ES-I3 (cell line): ENCODE measurements at regions not wholly inside any gene's neighbourhood (a gene's known extent, or its start where the extent isn't known, plus 50 kb on each side); places are given as distances from the start of the nearest gene placed in this dataset.
"Not testable (repeated sequence)": the region's sequence is repeated elsewhere in the genome, so short reads cannot be mapped to it uniquely, and the experiment has no call there.

ENCODE experiments used
- H3K36me3 ChIP-seq: 2 replicates; pipeline ENCODE4 v1.6.1; 2013; ENCODE audit warnings: mild to moderate bottlenecking, low read length, control low read depth, moderate library complexity; ENCODE audit not compliant: insufficient read depth
- H3K4me1 ChIP-seq: 2 replicates; pipeline ENCODE4 v1.6.1; 2013; ENCODE audit warnings: mild to moderate bottlenecking, control low read depth, low read length; ENCODE audit not compliant: insufficient read depth
- H3K9ac ChIP-seq: 2 replicates; pipeline ENCODE4 v1.6.1; 2013; ENCODE audit warnings: low read depth, mild to moderate bottlenecking, low read length, moderate library complexity
- H3K9me3 ChIP-seq: 2 replicates; pipeline ENCODE4 v1.6.1; 2013; ENCODE audit warnings: mild to moderate bottlenecking, low read length, moderate library complexity; ENCODE audit not compliant: control insufficient read depth, insufficient read depth

- H3K9ac ChIP-seq, H3K36me3 ChIP-seq, H3K4me1 ChIP-seq, H3K9me3 ChIP-seq: not testable (repeated sequence)
These were observed 257.9 kb downstream of the GOLGA6L6 start for GRCh38 chr15:20283651-20284050.

GRCh38 chr15:20282491-20282943 is 259.1 kb downstream of the GOLGA6L6 start:
- not testable (repeated sequence) for H3K36me3 ChIP-seq, H3K9me3 ChIP-seq, H3K9ac ChIP-seq, H3K4me1 ChIP-seq

GRCh38 chr15:20281567-20282275 is 259.9 kb downstream of the GOLGA6L6 start:
- H3K9ac ChIP-seq, H3K4me1 ChIP-seq, H3K36me3 ChIP-seq, H3K9me3 ChIP-seq: not testable (repeated sequence)

GRCh38 chr15:20280933-20281463 is 260.6 kb downstream of the GOLGA6L6 start:
- no peaks in the 10 kb centered on the region for H3K36me3 ChIP-seq
- H3K9me3 ChIP-seq, result no peaks in the 10 kb centered on the region
- H3K4me1 ChIP-seq, result peaks cover 7% of the 10 kb centered on the region; the same call in 1 of the 2 replicates
- no peak overlapping the region for H3K9ac ChIP-seq

- not testable (repeated sequence) for H3K9me3 ChIP-seq, H3K36me3 ChIP-seq, H3K9ac ChIP-seq, H3K4me1 ChIP-seq
These were observed 261.3 kb downstream of the GOLGA6L6 start for GRCh38 chr15:20280141-20280932.

- H3K36me3 ChIP-seq, H3K9ac ChIP-seq, H3K4me1 ChIP-seq, H3K9me3 ChIP-seq: not testable (repeated sequence)
These were observed 262.5 kb downstream of the GOLGA6L6 start for GRCh38 chr15:20279056-20279455.

GRCh38 chr15:20278376-20278775 is 263.2 kb downstream of the GOLGA6L6 start:
- not testable (repeated sequence) for H3K36me3 ChIP-seq, H3K9ac ChIP-seq, H3K4me1 ChIP-seq, H3K9me3 ChIP-seq

- not testable (repeated sequence) for H3K4me1 ChIP-seq, H3K9me3 ChIP-seq, H3K36me3 ChIP-seq, H3K9ac ChIP-seq
These were observed 264.1 kb downstream of the GOLGA6L6 start for GRCh38 chr15:20277451-20277850.

GRCh38 chr15:20276312-20277114 is 265.1 kb downstream of the GOLGA6L6 start:
- H3K4me1 ChIP-seq, H3K9me3 ChIP-seq, H3K36me3 ChIP-seq, H3K9ac ChIP-seq: not testable (repeated sequence)

- H3K4me1 ChIP-seq, H3K36me3 ChIP-seq, H3K9ac ChIP-seq, H3K9me3 ChIP-seq: not testable (repeated sequence)
These were observed 266.1 kb downstream of the GOLGA6L6 start for GRCh38 chr15:20275373-20275967.

- Histone ChIP-seq H3K36me3 (no peaks in the 10 kb centered on the region), H3K9ac (no peak overlapping the region), H3K9me3 (no peaks in the 10 kb centered on the region), H3K4me1 (peaks cover 10% of the 10 kb centered on the region; the same call in 1 of the 2 replicates)
These were observed 269.0 kb downstream of the GOLGA6L6 start for GRCh38 chr15:20272422-20273184.

- H3K4me1 ChIP-seq, result peaks cover 10% of the 10 kb centered on the region; the same call in 1 of the 2 replicates
- H3K36me3 ChIP-seq, result no peaks in the 10 kb centered on the region
- no peak overlapping the region for H3K9ac ChIP-seq
- no peaks in the 10 kb centered on the region for H3K9me3 ChIP-seq
These were observed 270.0 kb downstream of the GOLGA6L6 start for GRCh38 chr15:20271647-20272046.

GRCh38 chr15:20269956-20270355 is 271.6 kb downstream of the GOLGA6L6 start:
- H3K4me1 ChIP-seq, H3K9ac ChIP-seq, H3K36me3 ChIP-seq, H3K9me3 ChIP-seq: not testable (repeated sequence)
